ENCODE measurements at regions not wholly inside any gene's neighbourhood (a gene's known extent, or its start where the extent isn't known, plus 50 kb on each side); places are given as distances from the start of the nearest gene placed in this dataset.
"Not testable (repeated sequence)": the region's sequence is repeated elsewhere in the genome, so short reads cannot be mapped to it uniquely, and the experiment has no call there.

GRCh38 chr14:105883066-105884005, 357.0 kb downstream of the TMEM121 start:
- DNase-seq: peak; percentile 16 to 58
- H3K9me3 ChIP-seq: no peaks in the 10 kb centered on the region
- intact Hi-C loops (cut with DNase I; ENCODE audit: low total_unique reads): no loop called here
- no peak overlapping the region for H3K27ac ChIP-seq
- peaks cover 0 to 26% of the 10 kb centered on the region in 2 donors for H3K27me3 ChIP-seq
- TF ChIP-seq CTCF (IDR thresholded peaks at IDR 0.05): no peak
- no peaks in the 10 kb centered on the region for H3K36me3 ChIP-seq
- H3K4me1 ChIP-seq: no peaks in the 10 kb centered on the region
- H3K4me3 ChIP-seq: no peak overlapping the region

- H3K27ac ChIP-seq: not testable (repeated sequence)
These were observed 357.9 kb downstream of the TMEM121 start for GRCh38 chr14:105884192-105884807.

GRCh38 chr14:105884808-105885281, 358.5 kb downstream of the TMEM121 start:
- no peak for TF ChIP-seq CTCF (IDR thresholded peaks at IDR 0.05)
- Histone ChIP-seq H3K27me3 (peaks cover 0 to 20% of the 10 kb centered on the region in 2 donors), H3K27ac (no peak overlapping the region), H3K36me3 (no peaks in the 10 kb centered on the region), H3K4me3 (no peak overlapping the region), H3K9me3 (no peaks in the 10 kb centered on the region), H3K4me1 (no peaks in the 10 kb centered on the region)
- DNase-seq: peak; percentile 11 to 38
- intact Hi-C loops (cut with DNase I; ENCODE audit: low total_unique reads): no loop called here

More at GRCh38 chr14:105884192-105884807, 357.9 kb downstream of the TMEM121 start:
- H3K36me3 ChIP-seq; H3K4me1 ChIP-seq; H3K4me3 ChIP-seq; H3K9me3 ChIP-seq; intact Hi-C loops (cut with DNase I; ENCODE audit: low total_unique reads): not testable (repeated sequence)
- DNase-seq: peak in 1 of 2 donors; percentile 60
- H3K27me3 ChIP-seq: peaks cover 0 to 25% of the 10 kb centered on the region in 2 donors

GRCh38 chr14:105885561-105886320, 359.4 kb downstream of the TMEM121 start:
- intact Hi-C loops (cut with DNase I; ENCODE audit: low total_unique reads): no loop called here
- no peaks in the 10 kb centered on the region for H3K36me3 ChIP-seq
- no peaks in the 10 kb centered on the region for H3K9me3 ChIP-seq
- H3K27ac ChIP-seq: no peak overlapping the region
- H3K4me1 ChIP-seq: no peaks in the 10 kb centered on the region
- peaks cover 0 to 13% of the 10 kb centered on the region in 2 donors for H3K27me3 ChIP-seq
- no peak for TF ChIP-seq CTCF (IDR thresholded peaks at IDR 0.05)
- peak; percentile 8 to 51 for DNase-seq
- no peak overlapping the region for H3K4me3 ChIP-seq

GRCh38 chr14:105886791-105887191, 360.4 kb downstream of the TMEM121 start:
- peak; percentile 10 to 31 for DNase-seq
- H3K9me3 ChIP-seq: not testable (repeated sequence)

GRCh38 chr14:105887692-105888091, 361.3 kb downstream of the TMEM121 start:
- H3K27me3 ChIP-seq: peaks cover 0 to 5% of the 10 kb centered on the region in 2 donors
- H3K27ac ChIP-seq: no peak overlapping the region
- no peaks in the 10 kb centered on the region for H3K36me3 ChIP-seq
- no peaks in the 10 kb centered on the region for H3K9me3 ChIP-seq
- no peak overlapping the region for H3K4me3 ChIP-seq
- no peaks in the 10 kb centered on the region for H3K4me1 ChIP-seq
- TF ChIP-seq CTCF (IDR thresholded peaks at IDR 0.05): no peak
- intact Hi-C loops (cut with DNase I; ENCODE audit: low total_unique reads): no loop called here
- peak in 1 of 2 donors; percentile 16 for DNase-seq

More at GRCh38 chr14:105886791-105887191, 360.4 kb downstream of the TMEM121 start:
- intact Hi-C loops (cut with DNase I; ENCODE audit: low total_unique reads); H3K36me3 ChIP-seq; H3K27me3 ChIP-seq; H3K4me3 ChIP-seq; H3K4me1 ChIP-seq; H3K27ac ChIP-seq: not testable (repeated sequence)

Measured in tibial artery (tissue), 4 donors.